Keratinocyte (primary cell): ENCODE measurements at regions not wholly inside any gene's neighbourhood (a gene's known extent, or its start where the extent isn't known, plus 50 kb on each side); places are given as distances from the start of the nearest gene placed in this dataset.

Experiments used
- DNase-seq: peaks from one replicate; pipeline ENCODE4 v3.0.0-alpha.2; 2011; ENCODE audit warnings: low read depth, missing footprints, low spot score
- FAIRE-seq: peaks from 2 replicates; lab custom pipeline; 2011; peaks lifted over from hg19 to GRCh38; lab: Jason Lieb, UNC
- H2AFZ ChIP-seq: 2 replicates; pipeline ENCODE4 v1.6.0; 2012; ENCODE audit warnings: low read length, control low read depth, inconsistent platforms; ENCODE audit not compliant: control insufficient read depth
- H3K27ac ChIP-seq: 2 replicates; pipeline ENCODE4 v1.5.1; 2011; ENCODE audit warnings: low read length; ENCODE audit not compliant: control insufficient read depth, insufficient read depth
- H3K27me3 ChIP-seq: 3 replicates; pipeline ENCODE4 v1.6.0; 2011; ENCODE audit warnings: low read length; ENCODE audit not compliant: control insufficient read depth, insufficient read depth; ENCODE audit errors: extremely low read depth
- H3K36me3 ChIP-seq, 2 experiments: 2 replicates in 1 of 2; 3 replicates in 1 of 2; pipeline ENCODE4 v1.5.1; 2011; ENCODE audit warnings: low read length in 2 of 2, mild to moderate bottlenecking in 1 of 2; ENCODE audit not compliant: control insufficient read depth in 2 of 2, insufficient read depth in 2 of 2; ENCODE audit errors: extremely low read depth in 1 of 2
- H3K4me1 ChIP-seq: 3 replicates; pipeline ENCODE4 v1.5.1; 2011; ENCODE audit warnings: low read length; ENCODE audit not compliant: control insufficient read depth, insufficient read depth; ENCODE audit errors: extremely low read depth
- H3K4me2 ChIP-seq: 3 replicates; pipeline ENCODE4 v1.6.0; 2011; ENCODE audit warnings: low read depth, low read length; ENCODE audit not compliant: control insufficient read depth, insufficient read depth; ENCODE audit errors: extremely low read depth
- H3K4me3 ChIP-seq, 3 experiments: fragments of 200-600 bp in 1 of 3; sonication (generic) in 1 of 3; 2 replicates in 2 of 3; 3 replicates in 1 of 3; pipeline ENCODE4 v1.5.1; 2011 to 2016; ENCODE audit warnings: low read length in 3 of 3, mild to moderate bottlenecking in 3 of 3, control low read depth in 2 of 3, inconsistent platforms in 1 of 3, low read depth in 1 of 3, mixed read lengths in 1 of 3, mixed run types in 1 of 3, moderate library complexity in 1 of 3; ENCODE audit not compliant: control insufficient read depth in 2 of 3, insufficient read depth in 2 of 3; ENCODE audit errors: extremely low read depth in 1 of 3
- H3K79me2 ChIP-seq: 2 replicates; pipeline ENCODE4 v1.6.0; 2012; ENCODE audit warnings: low read length; ENCODE audit not compliant: control insufficient read depth, insufficient read depth
- H3K9ac ChIP-seq: 3 replicates; pipeline ENCODE4 v1.6.0; 2011; ENCODE audit warnings: low read length; ENCODE audit not compliant: control insufficient read depth, insufficient read depth; ENCODE audit errors: extremely low read depth
- H3K9me1 ChIP-seq: 3 replicates; pipeline ENCODE4 v1.6.0; 2011; ENCODE audit warnings: low read length; ENCODE audit not compliant: control insufficient read depth, insufficient read depth; ENCODE audit errors: extremely low read depth
- H3K9me3 ChIP-seq: 2 replicates; pipeline ENCODE4 v1.5.1; 2012; ENCODE audit warnings: low read depth, low read length; ENCODE audit not compliant: control insufficient read depth
- H4K20me1 ChIP-seq: 3 replicates; pipeline ENCODE4 v1.6.0; 2011; ENCODE audit warnings: low read length; ENCODE audit not compliant: control insufficient read depth, insufficient read depth; ENCODE audit errors: extremely low read depth
- CTCF ChIP-seq, 3 experiments: IDR thresholded peaks in 1 of 3; conservative IDR thresholded peaks in 1 of 3; optimal IDR thresholded peaks in 1 of 3; 2 replicates in 2 of 3; 3 replicates in 1 of 3; pipeline versions ENCODE3 to v1.5.1; 2011; ENCODE audit warnings: low read length in 3 of 3, mild to moderate bottlenecking in 3 of 3, moderate library complexity in 2 of 3, control low read depth in 1 of 3, inconsistent platforms in 1 of 3; ENCODE audit not compliant: insufficient read depth in 2 of 3; ENCODE audit errors: extremely low read depth in 1 of 3
- EZH2 ChIP-seq: IDR thresholded peaks from one replicate; pipeline ENCODE4 v1.6.1; 2012; ENCODE audit warnings: inconsistent platforms, mild to moderate bottlenecking, low read length, moderate library complexity
- dilution Hi-C: fragments of 300-500 bp; cut with MboI; formaldehyde crosslinking; loops from one replicate; pipeline ENCODE4 v1.7.0; 2020; ENCODE audit warnings: low sequenced_read_pairs; ENCODE audit not compliant: extremely low pct_ligation_motif_present

- H3K27ac ChIP-seq = no peak overlapping the region
- no peak for DNase-seq
- H4K20me1 ChIP-seq = no peaks in the 10 kb centered on the region
- H3K4me2 ChIP-seq = no peak overlapping the region
- no peaks in the 10 kb centered on the region for H3K79me2 ChIP-seq
- no peaks in the 10 kb centered on the region for H3K9me3 ChIP-seq
- dilution Hi-C loops = loop anchor here (25.0 kb wide), 1 partner anchor 189 kb away; no protein-coding TSS in a partner anchor
- no peaks in the 10 kb centered on the region for H3K36me3 ChIP-seq
- no peaks in the 10 kb centered on the region for H3K9me1 ChIP-seq
- no peaks in the 10 kb centered on the region for H3K4me1 ChIP-seq
- H3K4me3 ChIP-seq = no peak overlapping the region
- H3K9ac ChIP-seq = no peak overlapping the region
- no peak for FAIRE-seq
- H3K27me3 ChIP-seq = no peaks in the 10 kb centered on the region
- H2AFZ ChIP-seq = no peak overlapping the region
- no peak for TF ChIP-seq EZH2
- TF ChIP-seq CTCF (optimal IDR thresholded peaks at IDR 0.05 in 1 of 3, IDR thresholded peaks at IDR 0.05 in 1 of 3, conservative IDR thresholded peaks at IDR 0.05 in 1 of 3; ENCODE audit: extremely low read depth in 1 of 3, insufficient read depth in 2 of 3, low read length in 3 of 3) = no peak
These were observed 83.1 kb upstream of the SGIP1 start for GRCh38 chr1:66450847-66451246.

DNA sequence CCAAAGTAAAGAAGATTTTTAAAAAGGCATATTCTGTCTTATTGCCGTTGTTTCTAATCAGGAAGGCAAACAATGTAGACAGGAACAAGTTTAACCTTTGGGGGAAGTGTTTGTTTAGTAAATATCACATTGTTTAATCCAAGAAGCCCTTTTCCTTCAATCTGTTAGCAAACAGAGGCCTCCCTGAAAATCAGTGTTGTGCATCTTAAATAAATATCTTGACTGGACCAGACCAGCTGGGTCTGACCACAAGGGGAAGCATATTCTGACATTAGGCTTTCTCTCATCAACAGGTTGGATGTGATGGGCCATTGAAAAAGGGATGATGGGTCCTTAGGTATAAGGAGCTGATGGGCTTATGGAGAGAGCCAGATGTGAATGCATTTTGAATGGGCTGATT lies 81.8 kb upstream of the SGIP1 start:
- DNase-seq (no peak), FAIRE-seq (no peak)
- Histone ChIP-seq H3K9ac (no peak overlapping the region), H3K9me3 (no peaks in the 10 kb centered on the region), H2AFZ (no peak overlapping the region), H3K79me2 (no peaks in the 10 kb centered on the region), H3K4me3 (no peak overlapping the region), H4K20me1 (no peaks in the 10 kb centered on the region), H3K27me3 (no peaks in the 10 kb centered on the region), H3K4me2 (no peak overlapping the region), H3K4me1 (no peaks in the 10 kb centered on the region), H3K27ac (no peak overlapping the region), H3K9me1 (no peaks in the 10 kb centered on the region), H3K36me3 (no peaks in the 10 kb centered on the region)
- TF ChIP-seq CTCF (optimal IDR thresholded peaks at IDR 0.05 in 1 of 3, IDR thresholded peaks at IDR 0.05 in 1 of 3, conservative IDR thresholded peaks at IDR 0.05 in 1 of 3; ENCODE audit: extremely low read depth in 1 of 3, insufficient read depth in 2 of 3, low read length in 3 of 3) (peak in 2 of 3 experiments; percentile 7 to 16), EZH2 (no peak)
- dilution Hi-C loops = loop anchor here (25.0 kb wide), 1 partner anchor 190 kb away; no protein-coding TSS in a partner anchor
